H9 (cell line): ENCODE measurements at regions not wholly inside any gene's neighbourhood (a gene's known extent, or its start where the extent isn't known, plus 50 kb on each side); places are given as distances from the start of the nearest gene placed in this dataset.

Source experiments
- DNase-seq: peaks from one replicate; pipeline ENCODE4 v3.0.0-alpha.2; 2017
- H2AFZ ChIP-seq: one replicate; pipeline ENCODE4 v1.6.1; 2013; ENCODE audit warnings: mild to moderate bottlenecking, low read length, control low read depth, moderate library complexity
- H2AK5ac ChIP-seq: 2 replicates; pipeline ENCODE4 v1.6.1; 2013; ENCODE audit warnings: low read length, control low read depth, mixed read lengths; ENCODE audit not compliant: insufficient read length
- H2BK120ac ChIP-seq: one replicate; pipeline ENCODE4 v1.6.1; 2013; ENCODE audit warnings: low read depth, mild to moderate bottlenecking, low read length, control low read depth, inconsistent platforms; ENCODE audit not compliant: poor library complexity, severe bottlenecking
- H2BK12ac ChIP-seq: 2 replicates; pipeline ENCODE4 v1.6.1; 2013; ENCODE audit warnings: low read length, control low read depth, mixed read lengths, low read depth; ENCODE audit not compliant: insufficient read length
- H2BK15ac ChIP-seq: 2 replicates; pipeline ENCODE4 v1.6.1; 2013; ENCODE audit warnings: low read depth, low read length, control low read depth
- H2BK20ac ChIP-seq: one replicate; pipeline ENCODE4 v1.6.1; 2013; ENCODE audit warnings: low read depth, mild to moderate bottlenecking, low read length, control low read depth, inconsistent platforms; ENCODE audit not compliant: poor library complexity, severe bottlenecking
- H2BK5ac ChIP-seq: 2 replicates; pipeline ENCODE4 v1.6.1; 2013; ENCODE audit warnings: low read length, control low read depth, mixed read lengths; ENCODE audit not compliant: insufficient read length
- H3K14ac ChIP-seq: 2 replicates; pipeline ENCODE4 v1.6.1; 2013; ENCODE audit warnings: low read length, control low read depth; ENCODE audit not compliant: insufficient read depth
- H3K18ac ChIP-seq: 2 replicates; pipeline ENCODE4 v1.6.1; 2013; ENCODE audit warnings: low read depth, mild to moderate bottlenecking, mixed read lengths, low read length, control low read depth; ENCODE audit not compliant: insufficient read length
- H3K23ac ChIP-seq: 2 replicates; pipeline ENCODE4 v1.6.1; 2013; ENCODE audit warnings: low read length, control low read depth, mixed read lengths, low read depth; ENCODE audit not compliant: insufficient read length
- H3K23me2 ChIP-seq: 2 replicates; pipeline ENCODE4 v1.6.1; 2013; ENCODE audit warnings: low read depth, mild to moderate bottlenecking, mixed read lengths, low read length, control low read depth; ENCODE audit not compliant: insufficient read length, poor library complexity, severe bottlenecking
- H3K27ac ChIP-seq: 2 replicates; pipeline ENCODE4 v1.5.1; 2013; ENCODE audit warnings: low read length, control low read depth, mixed read lengths, low read depth; ENCODE audit not compliant: insufficient read length
- H3K27me3 ChIP-seq: 2 replicates; pipeline ENCODE4 v1.6.1; 2013; ENCODE audit warnings: low read length, control low read depth, inconsistent platforms; ENCODE audit not compliant: insufficient read depth
- H3K4ac ChIP-seq: 2 replicates; pipeline ENCODE4 v1.6.1; 2013; ENCODE audit warnings: low read depth, mild to moderate bottlenecking, control low read depth, inconsistent platforms, low read length, moderate library complexity
- H3K4me1 ChIP-seq: 2 replicates; pipeline ENCODE4 v1.6.1; 2013; ENCODE audit warnings: low read length, control low read depth, inconsistent platforms; ENCODE audit not compliant: insufficient read depth
- H3K4me2 ChIP-seq: 2 replicates; pipeline ENCODE4 v1.6.1; 2013; ENCODE audit warnings: low read length, control low read depth, mixed read lengths; ENCODE audit not compliant: insufficient read length, insufficient read depth
- H3K56ac ChIP-seq: 2 replicates; pipeline ENCODE4 v1.6.1; 2013; ENCODE audit warnings: low read depth, mild to moderate bottlenecking, mixed read lengths, low read length, control low read depth; ENCODE audit not compliant: insufficient read length
- H3K79me1 ChIP-seq: 2 replicates; pipeline ENCODE4 v1.6.1; 2013; ENCODE audit warnings: low read depth, mild to moderate bottlenecking, moderate library complexity, low read length, control low read depth, inconsistent platforms; ENCODE audit not compliant: insufficient read depth, poor library complexity, severe bottlenecking
- H3K79me2 ChIP-seq: 2 replicates; pipeline ENCODE4 v1.6.1; 2013; ENCODE audit warnings: low read length, control low read depth, inconsistent platforms; ENCODE audit not compliant: insufficient read depth
- H3K9ac ChIP-seq: 2 replicates; pipeline ENCODE4 v1.6.1; 2013; ENCODE audit warnings: low read length, control low read depth, mixed read lengths; ENCODE audit not compliant: insufficient read length; ENCODE audit errors: extremely low read depth
- H3K9me3 ChIP-seq: one replicate; pipeline ENCODE4 v1.6.1; 2013; ENCODE audit warnings: low read depth, low read length, inconsistent platforms; ENCODE audit not compliant: control insufficient read depth
- H3T11ph ChIP-seq: one replicate; pipeline ENCODE4 v1.6.1; 2013; ENCODE audit warnings: mild to moderate bottlenecking, low read length, control low read depth, inconsistent platforms
- H4K20me1 ChIP-seq: one replicate; pipeline ENCODE4 v1.6.1; 2013; ENCODE audit not compliant: control insufficient read depth, insufficient read length, insufficient read depth
- H4K5ac ChIP-seq: 2 replicates; pipeline ENCODE4 v1.6.1; 2013; ENCODE audit warnings: low read depth, mild to moderate bottlenecking, mixed read lengths, low read length, control low read depth; ENCODE audit not compliant: insufficient read length
- H4K8ac ChIP-seq: replicated peaks from 2 replicates; pipeline ENCODE4 v1.6.1; 2013; ENCODE audit warnings: low read length, control low read depth, mixed read lengths, low read depth; ENCODE audit not compliant: insufficient read length
- H4K91ac ChIP-seq: 2 replicates; pipeline ENCODE4 v1.6.1; 2013; ENCODE audit warnings: low read depth, mild to moderate bottlenecking, moderate library complexity, mixed read lengths, low read length, control low read depth; ENCODE audit not compliant: insufficient read length
- H3K27ac Mint-ChIP-seq, 3 experiments: 2 replicates in 2 of 3; 3 replicates in 1 of 3; pipeline ENCODE4 v1.8.0; 2020 to 2021; ENCODE audit warnings: mixed read lengths in 3 of 3, mild to moderate bottlenecking in 1 of 3, moderate library complexity in 1 of 3
- H3K27me3 Mint-ChIP-seq: 2 replicates; pipeline ENCODE4 v1.8.0; 2021; ENCODE audit warnings: low read depth, mild to moderate bottlenecking, moderate library complexity, mixed read lengths
- H3K36me3 Mint-ChIP-seq, 3 experiments: 2 replicates in 2 of 3; 3 replicates in 1 of 3; pipeline ENCODE4 v1.8.0; 2020 to 2021; ENCODE audit warnings: low read depth in 3 of 3, mixed read lengths in 3 of 3; ENCODE audit not compliant: insufficient read depth in 1 of 3
- H3K4me1 Mint-ChIP-seq, 2 experiments: 2 replicates each; pipeline ENCODE4 v1.8.0; 2020; ENCODE audit warnings: mixed read lengths in 2 of 2
- H3K4me3 Mint-ChIP-seq, 2 experiments: 2 replicates in 1 of 2; 3 replicates in 1 of 2; pipeline ENCODE4 v1.8.0; 2020 to 2021; ENCODE audit warnings: mild to moderate bottlenecking in 2 of 2, mixed read lengths in 2 of 2, moderate library complexity in 1 of 2
- H3K9me3 Mint-ChIP-seq, 2 experiments: 2 replicates in 1 of 2; 3 replicates in 1 of 2; pipeline ENCODE4 v1.8.0; 2020; ENCODE audit warnings: mild to moderate bottlenecking in 2 of 2, mixed read lengths in 2 of 2, moderate library complexity in 1 of 2
- CTCF ChIP-seq: fragments of 200-600 bp; sonication (generic); conservative IDR thresholded peaks from 3 replicates; pipeline ENCODE4 v1.8.0; 2021; ENCODE audit warnings: antibody characterized with exemption, mild to moderate bottlenecking
- WGBS: extraction: QIAGEN DNeasy Blood & Tissue Kit; methylation state at CpG from one replicate; pipeline ENCODE4 v1.1.7; 2013; ENCODE audit warnings: missing lambda C conversion rate, low lambda C conversion rate, mixed read lengths; ENCODE audit not compliant: insufficient read length; ENCODE audit errors: extremely low coverage; 5-methylcytosine and 5-hydroxymethylcytosine counted together

GRCh38 chr15:22239806-22240180 is 159.5 kb downstream of the OR4M2 start:
- Histone ChIP-seq H2BK20ac (no peak overlapping the region), H3K79me2 (no peaks in the 10 kb centered on the region), H3K4me1 (no peaks in the 10 kb centered on the region), H3K4ac (no peak overlapping the region), H2AK5ac (no peak overlapping the region), H3T11ph (no peak overlapping the region), H3K18ac (no peak overlapping the region), H3K9me3 (peaks cover 86% of the 10 kb centered on the region), H2BK120ac (no peak overlapping the region), H4K20me1 (no peaks in the 10 kb centered on the region), H4K91ac (no peak overlapping the region), H2BK15ac (no peak overlapping the region), H3K23me2 (no peaks in the 10 kb centered on the region), H3K27ac (no peak overlapping the region), H2BK12ac (no peak overlapping the region), H4K5ac (no peak overlapping the region), H2AFZ (no peak overlapping the region), H3K27me3 (no peaks in the 10 kb centered on the region), H3K9ac (no peak overlapping the region), H4K8ac (no peak overlapping the region), H3K56ac (no peak overlapping the region), H3K14ac (no peak overlapping the region), H3K23ac (no peak overlapping the region), H3K4me2 (no peak overlapping the region), H3K79me1 (no peaks in the 10 kb centered on the region), H2BK5ac (no peak overlapping the region)
- H3K27ac Mint-ChIP-seq = no peak overlapping the region
- DNase-seq = no peak
- no CpG with 5 or more reads among the region's 3 CpGs for WGBS
- H3K27me3 Mint-ChIP-seq = peaks cover 18% of the 10 kb centered on the region
- H3K4me1 Mint-ChIP-seq = no peaks in the 10 kb centered on the region
- peaks cover 41 to 61% (median 51%) of the 10 kb centered on the region in 3 experiments for H3K36me3 Mint-ChIP-seq
- TF ChIP-seq CTCF = no peak
- H3K9me3 Mint-ChIP-seq = peaks cover 97 to 99% of the 10 kb centered on the region in 2 experiments
- no peak overlapping the region for H3K4me3 Mint-ChIP-seq
